ENCODE measurements at regions not wholly inside any gene's neighbourhood (a gene's known extent, or its start where the extent isn't known, plus 50 kb on each side); places are given as distances from the start of the nearest gene placed in this dataset.

DNA sequence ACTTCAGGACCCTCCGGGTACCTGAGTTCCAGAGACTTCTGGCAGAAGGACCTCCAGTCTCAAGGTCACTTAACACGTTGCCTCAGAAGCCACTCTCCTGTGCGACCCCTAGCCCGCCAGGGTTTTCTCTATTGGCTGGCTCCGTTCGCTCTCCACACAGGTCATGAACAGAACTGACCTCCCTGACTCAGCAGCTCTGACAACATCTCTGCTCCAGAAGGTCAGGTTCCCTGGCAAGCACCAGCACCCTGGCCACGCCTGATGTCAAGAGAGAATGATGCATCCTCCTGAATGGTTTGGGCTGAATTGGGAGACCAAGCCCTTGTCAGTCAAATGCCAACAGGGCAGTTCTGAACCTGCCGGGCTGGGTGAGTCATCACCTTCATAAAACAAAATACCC lies 84.3 kb upstream of the TMEM45B start:
- no peaks in the 10 kb centered on the region for H3K9me3 ChIP-seq (ENCODE audit: control insufficient read depth in 5 of 5, low read length in 5 of 5)
- no peaks in the 10 kb centered on the region for H3K36me3 ChIP-seq (ENCODE audit: control insufficient read depth in 5 of 5, insufficient read depth in 5 of 5, low read length in 5 of 5)
- H3K9ac ChIP-seq (ENCODE audit: low read length in 5 of 5) = no peak overlapping the region
- no peak overlapping the region for H3K27ac ChIP-seq (ENCODE audit: low read depth, low read length)
- no peaks in the 10 kb centered on the region for H3K4me1 ChIP-seq (ENCODE audit: control insufficient read depth in 5 of 5, insufficient read depth in 5 of 5, low read length in 5 of 5)
- H3K4me3 ChIP-seq (ENCODE audit: low read depth in 1 of 5, low read length in 5 of 5) = no peak overlapping the region
- H3K27me3 ChIP-seq (ENCODE audit: control insufficient read depth in 5 of 5, insufficient read depth in 4 of 5, low read length in 5 of 5) = peaks cover 0 to 6% (median 0%) of the 10 kb centered on the region in 5 donors

DNA sequence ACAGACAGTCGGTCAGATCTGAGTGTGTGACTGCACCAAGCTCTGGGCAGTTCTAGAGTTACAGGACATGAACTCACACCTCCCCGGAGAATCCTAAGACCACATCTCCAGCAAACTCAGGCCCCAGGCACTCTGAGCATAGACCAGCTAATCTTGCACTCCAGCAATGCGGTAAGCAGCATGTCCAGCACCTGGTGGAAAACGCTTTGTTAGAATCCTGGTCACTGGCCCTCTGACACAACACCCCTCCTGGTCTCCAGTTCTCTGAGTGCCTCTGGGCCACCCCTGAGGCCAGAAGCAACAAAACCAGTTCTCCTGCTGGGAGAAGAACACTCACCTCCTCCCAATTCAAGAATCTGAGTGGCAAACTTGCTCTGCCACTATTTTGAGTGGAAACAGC lies 82.7 kb upstream of the TMEM45B start:
- no peak overlapping the region for H3K9ac ChIP-seq (ENCODE audit: low read length in 5 of 5)
- H3K9me3 ChIP-seq (ENCODE audit: control insufficient read depth in 5 of 5, low read length in 5 of 5) = no peaks in the 10 kb centered on the region
- H3K4me3 ChIP-seq (ENCODE audit: low read depth in 1 of 5, low read length in 5 of 5) = no peak overlapping the region
- no peak overlapping the region for H3K27ac ChIP-seq (ENCODE audit: low read depth, low read length)
- H3K27me3 ChIP-seq (ENCODE audit: control insufficient read depth in 5 of 5, insufficient read depth in 4 of 5, low read length in 5 of 5) = peaks cover 0 to 11% (median 0%) of the 10 kb centered on the region in 5 donors
- H3K4me1 ChIP-seq (ENCODE audit: control insufficient read depth in 5 of 5, insufficient read depth in 5 of 5, low read length in 5 of 5) = no peaks in the 10 kb centered on the region
- no peaks in the 10 kb centered on the region for H3K36me3 ChIP-seq (ENCODE audit: control insufficient read depth in 5 of 5, insufficient read depth in 5 of 5, low read length in 5 of 5)

DNA sequence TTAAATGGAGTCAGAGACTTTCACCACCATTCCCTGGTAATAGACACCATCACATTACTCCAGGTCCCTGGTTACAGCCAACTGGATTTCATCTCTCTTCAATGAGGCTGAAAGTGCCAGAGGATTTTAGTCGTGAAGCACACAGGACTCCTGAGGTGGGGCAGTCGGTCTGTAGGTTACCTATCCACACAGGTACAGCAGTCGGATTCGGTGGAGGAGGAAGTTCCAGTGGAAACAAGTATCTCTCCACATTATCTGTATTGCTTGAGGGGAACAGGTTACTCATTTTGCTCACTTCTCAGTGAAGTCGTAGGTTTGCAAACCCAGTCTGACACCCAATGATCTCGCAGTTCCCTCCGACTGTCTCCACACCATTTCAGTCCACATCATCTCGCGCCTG lies 82.3 kb upstream of the TMEM45B start:
- peaks cover 0 to 11% (median 0%) of the 10 kb centered on the region in 5 donors for H3K27me3 ChIP-seq (ENCODE audit: control insufficient read depth in 5 of 5, insufficient read depth in 4 of 5, low read length in 5 of 5)
- no peak overlapping the region for H3K27ac ChIP-seq (ENCODE audit: low read depth, low read length)
- H3K36me3 ChIP-seq (ENCODE audit: control insufficient read depth in 5 of 5, insufficient read depth in 5 of 5, low read length in 5 of 5) = no peaks in the 10 kb centered on the region

DNA sequence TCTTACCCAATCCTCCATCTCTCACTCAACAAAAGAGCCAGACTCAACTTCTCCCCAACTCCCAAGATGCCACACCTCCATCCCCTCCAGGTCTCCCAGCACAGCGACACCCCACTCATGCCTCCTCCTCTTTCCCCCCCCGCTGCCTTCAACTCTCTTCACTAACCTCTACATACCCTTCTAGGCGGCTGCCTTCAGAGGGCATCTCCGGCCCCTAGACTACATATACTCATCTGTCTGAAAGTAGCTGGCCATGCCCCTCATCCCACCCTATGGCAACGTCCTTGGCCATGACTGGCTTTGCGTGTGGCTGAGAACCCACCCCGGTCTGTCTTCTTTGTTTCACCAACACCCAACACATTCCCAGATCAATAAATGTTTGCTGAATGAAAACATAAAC lies 81.7 kb upstream of the TMEM45B start:
- Histone ChIP-seq H3K4me3 (ENCODE audit: low read depth in 1 of 5, low read length in 5 of 5) (no peak overlapping the region), H3K9me3 (ENCODE audit: control insufficient read depth in 5 of 5, low read length in 5 of 5) (no peaks in the 10 kb centered on the region), H3K36me3 (ENCODE audit: control insufficient read depth in 5 of 5, insufficient read depth in 5 of 5, low read length in 5 of 5) (no peaks in the 10 kb centered on the region), H3K27me3 (ENCODE audit: control insufficient read depth in 5 of 5, insufficient read depth in 4 of 5, low read length in 5 of 5) (peaks cover 0 to 11% (median 0%) of the 10 kb centered on the region in 5 donors), H3K27ac (ENCODE audit: low read depth, low read length) (no peak overlapping the region), H3K4me1 (ENCODE audit: control insufficient read depth in 5 of 5, insufficient read depth in 5 of 5, low read length in 5 of 5) (no peaks in the 10 kb centered on the region), H3K9ac (ENCODE audit: low read length in 5 of 5) (no peak overlapping the region)

More for the DNA sequence above, 82.3 kb upstream of the TMEM45B start:
- H3K4me1 ChIP-seq (ENCODE audit: control insufficient read depth in 5 of 5, insufficient read depth in 5 of 5, low read length in 5 of 5) = no peaks in the 10 kb centered on the region
- no peaks in the 10 kb centered on the region for H3K9me3 ChIP-seq (ENCODE audit: control insufficient read depth in 5 of 5, low read length in 5 of 5)
- no peak overlapping the region for H3K9ac ChIP-seq (ENCODE audit: low read length in 5 of 5)
- H3K4me3 ChIP-seq (ENCODE audit: low read depth in 1 of 5, low read length in 5 of 5) = no peak overlapping the region

DNA sequence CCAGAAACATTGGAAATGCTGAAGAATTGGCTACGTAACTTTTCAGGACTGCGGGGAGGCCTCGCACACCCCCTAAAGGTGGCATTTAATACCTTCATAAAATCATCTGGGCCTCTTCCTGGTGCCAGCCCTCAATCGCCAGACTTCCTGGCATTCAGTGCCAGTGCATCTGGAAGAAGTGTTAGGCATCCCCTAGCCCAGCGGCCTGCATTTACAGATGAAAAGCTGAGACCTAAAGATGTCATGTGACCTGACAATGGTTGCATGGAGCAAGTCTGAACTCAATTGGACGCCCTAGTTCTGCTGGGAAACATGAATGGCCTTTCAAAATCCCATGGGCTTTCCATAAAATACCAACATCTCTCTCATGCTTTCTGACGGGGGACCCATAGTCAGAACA lies 81.0 kb upstream of the TMEM45B start:
- Histone ChIP-seq H3K36me3 (ENCODE audit: control insufficient read depth in 5 of 5, insufficient read depth in 5 of 5, low read length in 5 of 5) (no peaks in the 10 kb centered on the region), H3K9me3 (ENCODE audit: control insufficient read depth in 5 of 5, low read length in 5 of 5) (no peaks in the 10 kb centered on the region), H3K9ac (ENCODE audit: low read length in 5 of 5) (no peak overlapping the region), H3K27me3 (ENCODE audit: control insufficient read depth in 5 of 5, insufficient read depth in 4 of 5, low read length in 5 of 5) (peaks cover 0 to 11% (median 0%) of the 10 kb centered on the region in 5 donors), H3K4me3 (ENCODE audit: low read depth in 1 of 5, low read length in 5 of 5) (no peak overlapping the region), H3K4me1 (ENCODE audit: control insufficient read depth in 5 of 5, insufficient read depth in 5 of 5, low read length in 5 of 5) (no peaks in the 10 kb centered on the region), H3K27ac (ENCODE audit: low read depth, low read length) (no peak overlapping the region)

DNA sequence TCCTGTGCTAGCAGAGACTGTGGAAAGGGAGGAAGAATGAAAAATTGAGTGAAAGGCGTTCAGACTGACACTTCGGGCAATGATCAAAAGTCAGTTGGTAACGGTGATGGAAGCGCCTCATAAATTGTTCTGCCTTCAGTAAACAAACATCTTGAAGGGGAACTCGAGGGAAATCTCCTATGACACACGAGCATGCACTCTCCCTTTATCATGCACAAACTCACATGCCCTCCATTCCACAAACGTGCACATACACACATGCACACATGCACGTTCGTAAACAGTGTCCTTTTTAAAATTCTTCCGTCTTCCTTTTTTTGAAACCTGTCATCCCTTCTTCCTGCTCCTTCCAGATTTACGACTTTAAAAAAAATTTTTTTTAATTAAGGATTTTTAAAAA lies 77.8 kb upstream of the TMEM45B start:
- Histone ChIP-seq H3K36me3 (ENCODE audit: control insufficient read depth in 5 of 5, insufficient read depth in 5 of 5, low read length in 5 of 5) (no peaks in the 10 kb centered on the region), H3K27me3 (ENCODE audit: control insufficient read depth in 5 of 5, insufficient read depth in 4 of 5, low read length in 5 of 5) (peaks cover 0 to 11% (median 2%) of the 10 kb centered on the region in 5 donors), H3K4me3 (ENCODE audit: low read depth in 1 of 5, low read length in 5 of 5) (no peak overlapping the region), H3K27ac (ENCODE audit: low read depth, low read length) (no peak overlapping the region), H3K9ac (ENCODE audit: low read length in 5 of 5) (no peak overlapping the region), H3K9me3 (ENCODE audit: control insufficient read depth in 5 of 5, low read length in 5 of 5) (peaks cover 0 to 6% (median 0%) of the 10 kb centered on the region in 5 donors), H3K4me1 (ENCODE audit: control insufficient read depth in 5 of 5, insufficient read depth in 5 of 5, low read length in 5 of 5) (no peaks in the 10 kb centered on the region)

GRCh38 chr11:129738242-129738641 lies 77.4 kb upstream of the TMEM45B start:
- H3K9me3 ChIP-seq (ENCODE audit: control insufficient read depth in 5 of 5, low read length in 5 of 5) = peaks cover 0 to 6% (median 0%) of the 10 kb centered on the region in 5 donors
- no peaks in the 10 kb centered on the region for H3K36me3 ChIP-seq (ENCODE audit: control insufficient read depth in 5 of 5, insufficient read depth in 5 of 5, low read length in 5 of 5)
- H3K4me1 ChIP-seq (ENCODE audit: control insufficient read depth in 5 of 5, insufficient read depth in 5 of 5, low read length in 5 of 5) = peaks cover 0 to 4% (median 0%) of the 10 kb centered on the region in 5 donors
- no peak overlapping the region for H3K4me3 ChIP-seq (ENCODE audit: low read depth in 1 of 5, low read length in 5 of 5)
- no peak overlapping the region for H3K9ac ChIP-seq (ENCODE audit: low read length in 5 of 5)
- H3K27me3 ChIP-seq (ENCODE audit: control insufficient read depth in 5 of 5, insufficient read depth in 4 of 5, low read length in 5 of 5) = peaks cover 0 to 10% (median 3%) of the 10 kb centered on the region in 5 donors
- no peak overlapping the region for H3K27ac ChIP-seq (ENCODE audit: low read depth, low read length)

DNA sequence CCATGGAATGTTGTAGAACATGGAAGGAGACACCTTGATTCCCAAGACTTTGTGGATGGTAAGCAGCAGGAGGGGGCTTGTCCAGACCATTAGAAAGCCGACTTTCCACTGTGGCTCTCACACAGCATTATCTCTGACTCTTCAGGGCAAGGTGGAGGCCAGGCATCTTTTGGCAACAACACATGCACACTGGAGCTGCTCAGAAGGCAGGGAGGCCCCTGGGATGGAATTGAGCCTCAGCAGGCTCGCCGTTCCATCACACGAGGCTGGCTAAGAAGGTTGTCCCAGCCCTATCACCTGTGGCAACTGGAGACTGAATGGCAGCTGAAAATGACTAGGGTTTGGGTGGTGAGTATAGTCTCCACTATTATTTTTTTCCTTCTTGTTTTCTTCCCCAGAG lies 76.3 kb upstream of the TMEM45B start:
- Histone ChIP-seq H3K4me1 (ENCODE audit: control insufficient read depth in 5 of 5, insufficient read depth in 5 of 5, low read length in 5 of 5) (peaks cover 0 to 10% (median 0%) of the 10 kb centered on the region in 5 donors), H3K4me3 (ENCODE audit: low read depth in 1 of 5, low read length in 5 of 5) (no peak overlapping the region), H3K9ac (ENCODE audit: low read length in 5 of 5) (no peak overlapping the region), H3K27me3 (ENCODE audit: control insufficient read depth in 5 of 5, insufficient read depth in 4 of 5, low read length in 5 of 5) (peaks cover 0 to 9% (median 6%) of the 10 kb centered on the region in 5 donors), H3K36me3 (ENCODE audit: control insufficient read depth in 5 of 5, insufficient read depth in 5 of 5, low read length in 5 of 5) (no peaks in the 10 kb centered on the region), H3K27ac (ENCODE audit: low read depth, low read length) (no peak overlapping the region), H3K9me3 (ENCODE audit: control insufficient read depth in 5 of 5, low read length in 5 of 5) (peaks cover 0 to 6% (median 0%) of the 10 kb centered on the region in 5 donors)

- H3K27me3 ChIP-seq (ENCODE audit: control insufficient read depth in 5 of 5, insufficient read depth in 4 of 5, low read length in 5 of 5) = peaks cover 0 to 14% (median 6%) of the 10 kb centered on the region in 5 donors
- H3K4me1 ChIP-seq (ENCODE audit: control insufficient read depth in 5 of 5, insufficient read depth in 5 of 5, low read length in 5 of 5) = peaks cover 0 to 10% (median 0%) of the 10 kb centered on the region in 5 donors
- H3K27ac ChIP-seq (ENCODE audit: low read depth, low read length) = no peak overlapping the region
- peaks cover 0 to 6% (median 0%) of the 10 kb centered on the region in 5 donors for H3K9me3 ChIP-seq (ENCODE audit: control insufficient read depth in 5 of 5, low read length in 5 of 5)
- no peak overlapping the region for H3K9ac ChIP-seq (ENCODE audit: low read length in 5 of 5)
- no peaks in the 10 kb centered on the region for H3K36me3 ChIP-seq (ENCODE audit: control insufficient read depth in 5 of 5, insufficient read depth in 5 of 5, low read length in 5 of 5)
- H3K4me3 ChIP-seq (ENCODE audit: low read depth in 1 of 5, low read length in 5 of 5) = no peak overlapping the region
Observed at GRCh38 chr11:129740125-129740719, 75.4 kb upstream of the TMEM45B start.

DNA sequence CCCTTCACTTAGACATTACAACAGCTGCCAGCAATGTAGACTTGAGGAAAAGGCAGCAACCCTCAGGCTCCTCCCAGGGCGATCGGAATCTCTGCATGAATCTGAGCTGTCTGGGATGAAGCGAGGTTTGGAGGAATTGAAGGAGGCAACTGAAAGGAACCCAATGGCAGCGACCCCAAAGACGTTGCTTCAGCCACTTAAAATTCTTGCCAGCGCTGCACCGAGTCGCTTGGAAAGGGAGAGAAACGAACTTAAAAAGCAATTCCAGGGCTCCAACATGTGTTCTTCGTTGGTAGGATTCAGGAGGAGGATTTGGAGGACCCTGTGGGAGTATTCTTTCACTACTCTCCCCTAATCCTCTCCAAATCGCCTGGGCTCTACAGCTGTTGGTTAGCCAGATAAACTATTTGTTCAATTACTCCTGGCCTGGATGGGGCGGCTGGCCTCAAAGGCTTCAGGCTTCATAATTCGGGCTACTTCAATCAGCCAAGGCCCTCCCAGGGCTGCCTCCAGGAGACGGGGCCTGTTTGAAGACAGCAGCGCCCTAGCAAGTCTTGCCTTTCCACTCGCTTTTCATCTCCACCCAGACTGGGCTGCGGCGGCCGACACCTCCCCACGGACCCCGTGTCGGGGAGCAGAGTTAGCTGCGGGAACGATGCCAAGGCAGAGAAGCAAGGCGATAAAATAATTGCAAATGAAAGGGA lies 72.4 kb upstream of the TMEM45B start:
- H3K27ac ChIP-seq (ENCODE audit: low read depth, low read length) = no peak overlapping the region
- peaks cover 3 to 15% (median 8%) of the 10 kb centered on the region in 5 donors for H3K27me3 ChIP-seq (ENCODE audit: control insufficient read depth in 5 of 5, insufficient read depth in 4 of 5, low read length in 5 of 5)
- H3K4me3 ChIP-seq (ENCODE audit: low read depth in 1 of 5, low read length in 5 of 5) = peak overlapping the region in 1 of 5 donors; percentile 4
- H3K4me1 ChIP-seq (ENCODE audit: control insufficient read depth in 5 of 5, insufficient read depth in 5 of 5, low read length in 5 of 5) = peaks cover 0 to 10% (median 0%) of the 10 kb centered on the region in 5 donors
- H3K9me3 ChIP-seq (ENCODE audit: control insufficient read depth in 5 of 5, low read length in 5 of 5) = peaks cover 0 to 6% (median 0%) of the 10 kb centered on the region in 5 donors
- no peaks in the 10 kb centered on the region for H3K36me3 ChIP-seq (ENCODE audit: control insufficient read depth in 5 of 5, insufficient read depth in 5 of 5, low read length in 5 of 5)
- no peak overlapping the region for H3K9ac ChIP-seq (ENCODE audit: low read length in 5 of 5)

Measured in subcutaneous abdominal adipose tissue (tissue), 5 donors.